OCI-LY7 (cell line): ENCODE measurements at regions not wholly inside any gene's neighbourhood (a gene's known extent, or its start where the extent isn't known, plus 50 kb on each side); places are given as distances from the start of the nearest gene placed in this dataset.

Experiments used
- BruUV-seq: library from RNA; stranded (reverse); fragments of 400-500 nt; replicated peaks from 2 replicates; lab custom pipeline; 2021; lab: Mats Ljungman, UMichigan
- CTCF ChIA-PET: fragments of 300-600 bp; sonication (Branson Sonifier 250); formaldehyde crosslinking; loops from one replicate; lab custom pipeline; 2022; ENCODE audit warnings: antibody characterized with exemption; ENCODE audit not compliant: unreplicated experiment; lab: Charles Lee
- POLR2A ChIA-PET: fragments of 300-600 bp; sonication (Branson Sonifier 250); formaldehyde crosslinking; loops from one replicate; lab custom pipeline; 2022; ENCODE audit warnings: antibody characterized with exemption; lab: Charles Lee
- DNase-seq: peaks from one replicate; pipeline ENCODE4 v3.0.0-alpha.2; 2015; ENCODE audit warnings: low spot score
- H2AFZ ChIP-seq: fragments of 200-600 bp; sonication (generic), shearing (Covaris generic); 2 replicates; pipeline ENCODE4 v1.6.1; 2014; ENCODE audit warnings: mild to moderate bottlenecking, antibody characterized with exemption, low read length, moderate library complexity
- H3K27ac ChIP-seq: fragments of 200-600 bp; sonication (generic); 2 replicates; pipeline ENCODE4 v1.5.1; 2014; ENCODE audit warnings: mixed run types, low read depth, mild to moderate bottlenecking, moderate library complexity, low read length, inconsistent platforms; ENCODE audit not compliant: poor library complexity, severe bottlenecking
- H3K36me3 ChIP-seq: fragments of 200-600 bp; sonication (generic); 2 replicates; pipeline ENCODE4 v1.6.1; 2014; ENCODE audit warnings: mild to moderate bottlenecking, antibody characterized with exemption, low read length, moderate library complexity, mixed read lengths; ENCODE audit not compliant: insufficient read depth
- H3K4me1 ChIP-seq: fragments of 200-600 bp; sonication (generic); 2 replicates; pipeline ENCODE4 v1.5.1; 2014; ENCODE audit warnings: mild to moderate bottlenecking, low read length; ENCODE audit not compliant: insufficient read depth, poor library complexity, severe bottlenecking
- H3K4me2 ChIP-seq: fragments of 200-600 bp; sonication (generic); 2 replicates; pipeline ENCODE4 v1.6.1; 2014; ENCODE audit warnings: mild to moderate bottlenecking, low read length
- H3K4me3 ChIP-seq: fragments of 200-600 bp; sonication (generic); 2 replicates; pipeline ENCODE4 v1.5.1; 2014; ENCODE audit warnings: mild to moderate bottlenecking, low read depth, low read length; ENCODE audit not compliant: poor library complexity, severe bottlenecking
- H3K79me2 ChIP-seq: fragments of 200-600 bp; sonication (generic); 2 replicates; pipeline ENCODE4 v1.6.1; 2016; ENCODE audit warnings: low read depth, mild to moderate bottlenecking, low read length, moderate library complexity, mixed read lengths; ENCODE audit not compliant: insufficient read depth
- H3K9me2 ChIP-seq: fragments of 200-600 bp; sonication (generic); 2 replicates; pipeline ENCODE4 v1.6.1; 2016; ENCODE audit warnings: mild to moderate bottlenecking, low read length, mixed read lengths; ENCODE audit not compliant: insufficient read depth
- H3K9me3 ChIP-seq: fragments of 200-600 bp; sonication (generic); 2 replicates; pipeline ENCODE4 v1.6.1; 2014; ENCODE audit warnings: mild to moderate bottlenecking, mixed run types, low read length, mixed read lengths
- H4K20me1 ChIP-seq: fragments of 200-600 bp; sonication (generic); 2 replicates; pipeline ENCODE4 v1.6.1; 2014; ENCODE audit warnings: mild to moderate bottlenecking, antibody characterized with exemption, low read length, moderate library complexity, mixed read lengths; ENCODE audit not compliant: insufficient read depth
- CTCF ChIP-seq: fragments of 200-600 bp; sonication (generic); conservative IDR thresholded peaks from 2 replicates; pipeline ENCODE4 v1.5.1; 2014; ENCODE audit warnings: mild to moderate bottlenecking, antibody characterized with exemption, low read length, moderate library complexity, mixed read lengths
- EZH2phosphoT487 ChIP-seq: fragments of 200-600 bp; sonication (generic); IDR thresholded peaks from 2 replicates; pipeline ENCODE4 v1.6.1; 2018; ENCODE audit warnings: low read depth, borderline replicate concordance, mild to moderate bottlenecking, mixed run types, antibody characterized with exemption, low read length, moderate library complexity, mixed read lengths
- intact Hi-C: fragments of 100-400 bp; cut with micrococcal nuclease; formaldehyde crosslinking; loops from one replicate; pipeline ENCODE4 v1.10.0; 2022; ENCODE audit not compliant: unreplicated experiment

GRCh38 chr16:54375071-54375470 lies 88.5 kb upstream of the IRX3 start:
- TF ChIP-seq CTCF (no peak), EZH2phosphoT487 (no peak)
- H3K9me3 ChIP-seq, result no peaks in the 10 kb centered on the region
- no peaks in the 10 kb centered on the region for H3K9me2 ChIP-seq
- no peaks in the 10 kb centered on the region for H3K79me2 ChIP-seq
- ChIA-PET CTCF (no interaction called here), POLR2A (no interaction called here)
- no peaks in the 10 kb centered on the region for H4K20me1 ChIP-seq
- H3K4me3 ChIP-seq, result no peak overlapping the region
- H2AFZ ChIP-seq, result no peak overlapping the region
- DNase-seq, result no peak
- no peak overlapping the region for H3K4me2 ChIP-seq
- H3K4me1 ChIP-seq, result no peaks in the 10 kb centered on the region
- intact Hi-C loops, result no loop called here
- H3K36me3 ChIP-seq, result no peaks in the 10 kb centered on the region
- BruUV-seq, result no TSS peak
- no peak overlapping the region for H3K27ac ChIP-seq

- TF ChIP-seq EZH2phosphoT487 (no peak), CTCF (no peak)
- Histone ChIP-seq H3K9me2 (no peaks in the 10 kb centered on the region), H3K4me1 (no peaks in the 10 kb centered on the region), H4K20me1 (no peaks in the 10 kb centered on the region), H3K79me2 (no peaks in the 10 kb centered on the region), H2AFZ (no peak overlapping the region), H3K9me3 (no peaks in the 10 kb centered on the region), H3K36me3 (no peaks in the 10 kb centered on the region), H3K27ac (no peak overlapping the region), H3K4me3 (no peak overlapping the region), H3K4me2 (no peak overlapping the region)
- POLR2A ChIA-PET, result no interaction called here
- DNase-seq, result no peak
- CTCF ChIA-PET, result no interaction called here
- no TSS peak for BruUV-seq
- intact Hi-C loops, result no loop called here
These were observed 87.2 kb upstream of the IRX3 start for GRCh38 chr16:54373534-54374520.
